AG04449 (cell line): ENCODE measurements at regions not wholly inside any gene's neighbourhood (a gene's known extent, or its start where the extent isn't known, plus 50 kb on each side); places are given as distances from the start of the nearest gene placed in this dataset.
"Not testable (repeated sequence)": the region's sequence is repeated elsewhere in the genome, so short reads cannot be mapped to it uniquely, and the experiment has no call there.

Source experiments
- CTCF ChIA-PET: fragments of 350-600 bp; formaldehyde crosslinking; extraction: SDS; loops from one replicate; lab custom pipeline; 2021; ENCODE audit warnings: antibody characterized with exemption; lab: Yijun Ruan, JAX
- POLR2A ChIA-PET: fragments of 400-600, 350-600 bp; formaldehyde crosslinking; extraction: SDS; loops from one replicate; lab custom pipeline; 2020; ENCODE audit warnings: antibody characterized with exemption, inconsistent platforms; lab: Yijun Ruan, JAX
- DNase-seq: peaks from one replicate; pipeline ENCODE4 v3.0.0-alpha.2; 2010; ENCODE audit warnings: low read depth, low spot score
- H3K4me3 ChIP-seq: 2 replicates; pipeline ENCODE4 v1.5.1; 2011; ENCODE audit warnings: low read depth, mild to moderate bottlenecking, control low read depth, low read length
- TF ChIP-seq, protein P1 (sequence below): IDR thresholded peaks from one replicate; pipeline ENCODE4 v1.5.1; 2011; ENCODE audit warnings: mild to moderate bottlenecking, moderate library complexity, low read length, control low read depth, inconsistent platforms; ENCODE audit not compliant: insufficient read depth; ENCODE audit errors: missing control alignments

DNA sequence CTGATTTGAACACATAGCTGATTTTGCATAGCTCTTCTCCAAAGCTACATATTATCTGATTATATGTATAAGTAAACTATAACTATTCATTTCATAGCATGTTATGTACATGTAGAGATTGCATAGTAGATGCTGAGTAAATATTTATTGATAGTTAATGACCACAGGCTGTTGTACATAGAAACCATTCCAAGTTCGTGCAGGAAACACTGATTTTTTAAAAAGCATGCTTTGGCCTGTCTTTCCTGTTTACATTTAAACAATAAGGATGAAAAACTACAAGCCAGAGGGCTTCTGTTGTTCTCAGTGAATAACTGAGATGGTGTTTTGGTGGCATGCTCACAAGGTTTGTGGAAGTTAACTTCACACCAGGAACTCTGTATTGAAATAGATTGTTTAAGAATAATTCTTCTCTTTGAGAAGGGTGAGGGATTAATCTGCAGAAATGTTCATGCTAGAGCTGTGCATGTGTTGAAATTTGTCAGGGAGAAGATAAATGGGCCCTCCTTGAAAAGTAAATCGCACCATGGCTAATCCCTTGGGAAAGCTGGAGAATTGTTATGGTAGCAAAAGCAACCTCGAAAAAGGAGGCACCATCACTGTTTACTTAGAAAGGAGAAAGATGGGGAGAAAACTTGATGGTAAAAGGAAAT is 120.2 kb upstream of the SP8 start:
- ChIA-PET CTCF (no interaction called here), POLR2A (no interaction called here)
- TF ChIP-seq, protein P1, sequence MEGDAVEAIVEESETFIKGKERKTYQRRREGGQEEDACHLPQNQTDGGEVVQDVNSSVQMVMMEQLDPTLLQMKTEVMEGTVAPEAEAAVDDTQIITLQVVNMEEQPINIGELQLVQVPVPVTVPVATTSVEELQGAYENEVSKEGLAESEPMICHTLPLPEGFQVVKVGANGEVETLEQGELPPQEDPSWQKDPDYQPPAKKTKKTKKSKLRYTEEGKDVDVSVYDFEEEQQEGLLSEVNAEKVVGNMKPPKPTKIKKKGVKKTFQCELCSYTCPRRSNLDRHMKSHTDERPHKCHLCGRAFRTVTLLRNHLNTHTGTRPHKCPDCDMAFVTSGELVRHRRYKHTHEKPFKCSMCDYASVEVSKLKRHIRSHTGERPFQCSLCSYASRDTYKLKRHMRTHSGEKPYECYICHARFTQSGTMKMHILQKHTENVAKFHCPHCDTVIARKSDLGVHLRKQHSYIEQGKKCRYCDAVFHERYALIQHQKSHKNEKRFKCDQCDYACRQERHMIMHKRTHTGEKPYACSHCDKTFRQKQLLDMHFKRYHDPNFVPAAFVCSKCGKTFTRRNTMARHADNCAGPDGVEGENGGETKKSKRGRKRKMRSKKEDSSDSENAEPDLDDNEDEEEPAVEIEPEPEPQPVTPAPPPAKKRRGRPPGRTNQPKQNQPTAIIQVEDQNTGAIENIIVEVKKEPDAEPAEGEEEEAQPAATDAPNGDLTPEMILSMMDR = no peak
- no peak for DNase-seq
- no peak overlapping the region for H3K4me3 ChIP-seq

- POLR2A ChIA-PET = no interaction called here
- CTCF ChIA-PET = no interaction called here
- H3K4me3 ChIP-seq = no peak overlapping the region
- no peak for DNase-seq
- TF ChIP-seq, protein P1 = no peak
These were observed 124.4 kb upstream of the SP8 start for GRCh38 chr7:20911081-20911480.

DNA sequence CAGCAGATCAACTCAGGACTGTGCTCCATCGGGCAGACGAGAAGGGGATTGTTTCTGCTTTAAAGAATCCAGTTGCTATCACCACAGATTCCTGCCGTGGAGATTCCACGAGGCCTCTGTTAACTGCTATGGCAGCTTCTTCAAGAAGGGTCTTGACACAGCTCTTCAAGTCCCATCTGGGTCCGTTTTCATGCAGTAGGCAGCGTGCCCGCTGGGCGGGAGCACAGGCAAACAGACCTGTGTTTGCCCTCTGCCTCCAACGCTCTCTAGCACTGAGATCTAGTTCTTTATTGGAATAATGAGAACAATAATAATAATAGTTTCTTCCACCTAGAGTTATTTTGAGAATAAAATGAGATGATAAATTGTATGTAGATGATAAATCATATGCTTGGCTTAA is 127.2 kb upstream of the SP8 start:
- no peak overlapping the region for H3K4me3 ChIP-seq
- TF ChIP-seq, protein P1 = no peak
- ChIA-PET POLR2A (no interaction called here), CTCF (no interaction called here)
- DNase-seq = no peak

- POLR2A ChIA-PET = no interaction called here
- DNase-seq = no peak
- TF ChIP-seq, protein P1 = no peak
- H3K4me3 ChIP-seq = no peak overlapping the region
- CTCF ChIA-PET = no interaction called here
These were observed 129.6 kb upstream of the SP8 start for GRCh38 chr7:20916311-20916710.

GRCh38 chr7:20917603-20918002 is 130.9 kb upstream of the SP8 start:
- ChIA-PET POLR2A (no interaction called here), CTCF (no interaction called here)

DNA sequence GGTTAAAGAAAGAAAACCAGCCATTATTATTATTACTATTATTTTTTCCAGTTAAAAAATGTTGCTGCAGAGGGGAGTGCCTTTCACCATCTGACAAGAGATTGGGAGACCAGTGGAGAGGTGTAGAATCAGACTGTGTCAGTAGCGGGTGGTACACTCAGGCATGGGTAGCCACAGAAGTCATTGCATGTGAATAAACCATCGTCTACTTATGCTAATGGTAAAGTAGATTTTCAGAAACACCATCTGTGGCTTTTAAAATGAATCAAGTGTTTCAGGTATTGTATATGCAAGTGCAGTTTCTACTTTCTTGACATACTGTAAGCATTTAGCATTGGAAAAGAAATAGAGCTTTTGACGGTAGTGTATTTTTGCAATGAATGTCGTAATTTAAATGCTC is 131.5 kb upstream of the SP8 start:
- TF ChIP-seq, protein P1 = no peak
- no peak overlapping the region for H3K4me3 ChIP-seq
- DNase-seq = no peak
- ChIA-PET POLR2A (no interaction called here), CTCF (no interaction called here)

More at GRCh38 chr7:20917603-20918002, 130.9 kb upstream of the SP8 start:
- no peak overlapping the region for H3K4me3 ChIP-seq
- no peak for DNase-seq
- TF ChIP-seq, protein P1 = no peak

GRCh38 chr7:20927178-20927577 is 140.5 kb upstream of the SP8 start:
- CTCF ChIA-PET, DNase-seq, POLR2A ChIA-PET, H3K4me3 ChIP-seq: not testable (repeated sequence)
